ENCODE measurements at regions not wholly inside any gene's neighbourhood (a gene's known extent, or its start where the extent isn't known, plus 50 kb on each side); places are given as distances from the start of the nearest gene placed in this dataset.

- ATAC-seq: no peak
- no peak overlapping the region for H3K27ac ChIP-seq
- TF ChIP-seq, protein P1, sequence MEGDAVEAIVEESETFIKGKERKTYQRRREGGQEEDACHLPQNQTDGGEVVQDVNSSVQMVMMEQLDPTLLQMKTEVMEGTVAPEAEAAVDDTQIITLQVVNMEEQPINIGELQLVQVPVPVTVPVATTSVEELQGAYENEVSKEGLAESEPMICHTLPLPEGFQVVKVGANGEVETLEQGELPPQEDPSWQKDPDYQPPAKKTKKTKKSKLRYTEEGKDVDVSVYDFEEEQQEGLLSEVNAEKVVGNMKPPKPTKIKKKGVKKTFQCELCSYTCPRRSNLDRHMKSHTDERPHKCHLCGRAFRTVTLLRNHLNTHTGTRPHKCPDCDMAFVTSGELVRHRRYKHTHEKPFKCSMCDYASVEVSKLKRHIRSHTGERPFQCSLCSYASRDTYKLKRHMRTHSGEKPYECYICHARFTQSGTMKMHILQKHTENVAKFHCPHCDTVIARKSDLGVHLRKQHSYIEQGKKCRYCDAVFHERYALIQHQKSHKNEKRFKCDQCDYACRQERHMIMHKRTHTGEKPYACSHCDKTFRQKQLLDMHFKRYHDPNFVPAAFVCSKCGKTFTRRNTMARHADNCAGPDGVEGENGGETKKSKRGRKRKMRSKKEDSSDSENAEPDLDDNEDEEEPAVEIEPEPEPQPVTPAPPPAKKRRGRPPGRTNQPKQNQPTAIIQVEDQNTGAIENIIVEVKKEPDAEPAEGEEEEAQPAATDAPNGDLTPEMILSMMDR (IDR thresholded peaks at IDR 0.05): no peak
- no peaks in the 10 kb centered on the region for H3K4me1 ChIP-seq
- intact Hi-C loops (cut with DNase I): no loop called here
- no peak overlapping the region for H3K4me3 ChIP-seq
- peaks cover 8% of the 10 kb centered on the region for H3K9me3 ChIP-seq
- peak; percentile 40 for DNase-seq
- no peaks in the 10 kb centered on the region for H3K36me3 ChIP-seq
- H3K27me3 ChIP-seq: no peaks in the 10 kb centered on the region
Observed at GRCh38 chr13:111482806-111483620, 162.6 kb downstream of the TEX29 start.

DNA sequence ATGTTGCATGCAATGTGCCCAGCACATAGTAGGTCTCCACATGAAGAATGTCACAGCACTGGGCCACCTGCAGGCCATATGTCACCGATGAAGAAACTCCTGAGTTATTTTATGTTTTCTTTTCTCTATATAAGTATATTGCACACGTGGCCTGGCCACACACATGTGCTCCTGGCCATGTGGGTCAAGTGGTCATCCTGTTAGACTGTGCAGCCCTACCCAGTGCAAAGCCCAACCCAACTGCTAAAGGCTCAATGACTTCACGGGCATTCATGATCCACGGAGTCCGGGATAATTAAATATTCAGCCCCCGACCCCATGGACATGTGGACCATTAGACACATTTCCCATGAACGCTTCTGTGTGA, 163.2 kb downstream of the TEX29 start:
- Histone ChIP-seq H3K9me3 (peaks cover 8% of the 10 kb centered on the region), H3K4me3 (no peak overlapping the region), H3K27ac (no peak overlapping the region), H3K27me3 (no peaks in the 10 kb centered on the region), H3K36me3 (no peaks in the 10 kb centered on the region), H3K4me1 (no peaks in the 10 kb centered on the region)
- no peak for ATAC-seq
- intact Hi-C loops (cut with DNase I): no loop called here
- DNase-seq: peak; percentile 20
- TF ChIP-seq, protein P1 (IDR thresholded peaks at IDR 0.05): no peak

DNA sequence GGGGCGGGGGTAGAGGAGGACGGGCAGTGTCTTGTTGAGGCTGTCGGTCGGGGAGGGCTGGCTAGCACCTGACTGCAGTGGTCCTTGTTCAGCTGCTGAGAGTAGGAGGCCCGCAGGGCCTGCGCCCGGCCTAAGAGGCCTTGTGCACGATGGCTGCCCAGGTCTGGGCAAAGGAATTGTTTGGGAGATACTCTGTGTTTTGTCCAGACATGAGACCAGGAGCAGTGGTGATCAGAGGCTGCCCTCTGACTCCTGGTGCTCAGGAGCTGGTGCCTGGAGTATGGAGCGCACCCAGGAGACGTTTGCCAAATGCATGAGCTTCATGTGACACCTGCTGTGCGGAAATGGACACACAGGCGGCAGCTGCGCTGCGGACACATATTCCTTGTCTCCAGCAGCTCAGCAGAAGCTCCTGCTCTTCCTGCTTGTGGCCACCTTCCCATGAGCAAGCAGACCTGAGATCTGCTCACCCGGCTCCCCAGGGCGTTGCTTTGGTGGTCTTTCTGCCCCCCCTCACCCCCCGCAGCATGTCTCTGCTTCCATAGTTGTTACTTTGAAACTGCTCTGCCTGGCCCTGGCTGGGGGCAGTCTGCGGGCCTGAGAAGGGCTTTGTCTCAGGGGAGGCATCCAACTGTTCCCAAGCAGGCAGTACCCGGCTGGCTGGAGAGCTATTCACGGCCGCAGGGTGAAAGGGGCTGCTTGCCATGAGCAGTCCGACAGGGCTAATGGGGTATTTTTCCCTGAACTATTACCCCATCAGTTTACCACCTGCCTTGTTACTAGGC, 163.9 kb downstream of the TEX29 start:
- DNase-seq: peak; percentile 43
- Histone ChIP-seq H3K27me3 (no peaks in the 10 kb centered on the region), H3K4me3 (no peak overlapping the region), H3K4me1 (no peaks in the 10 kb centered on the region), H3K9me3 (peaks cover 8% of the 10 kb centered on the region), H3K36me3 (no peaks in the 10 kb centered on the region), H3K27ac (no peak overlapping the region)
- ATAC-seq: no peak
- TF ChIP-seq, protein P1 (IDR thresholded peaks at IDR 0.05): no peak
- intact Hi-C loops (cut with DNase I): no loop called here

DNA sequence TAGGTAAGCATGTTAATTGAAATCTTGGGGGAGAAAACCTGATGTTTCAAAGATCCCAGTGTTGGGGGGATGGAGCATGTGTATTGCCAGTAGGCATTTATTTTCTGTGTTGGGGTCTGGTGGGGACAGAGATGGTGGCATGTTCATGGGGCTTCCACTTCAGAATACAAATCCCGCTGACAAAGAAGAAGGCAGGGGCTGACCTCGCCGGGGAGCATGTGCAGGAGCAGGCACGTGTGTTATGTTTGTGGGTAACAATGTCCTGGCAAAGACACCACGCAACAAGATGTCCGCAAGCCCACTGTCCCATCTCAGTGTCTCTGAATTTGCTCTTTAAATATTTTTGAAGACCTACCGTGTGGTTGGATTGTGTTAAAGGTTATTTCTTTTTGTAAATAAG, 164.5 kb downstream of the TEX29 start:
- H3K4me3 ChIP-seq: no peak overlapping the region
- H3K27me3 ChIP-seq: no peaks in the 10 kb centered on the region
- H3K36me3 ChIP-seq: no peaks in the 10 kb centered on the region
- intact Hi-C loops (cut with DNase I): no loop called here
- H3K4me1 ChIP-seq: no peaks in the 10 kb centered on the region
- DNase-seq (peak; percentile 21), ATAC-seq (no peak)
- H3K27ac ChIP-seq: no peak overlapping the region
- TF ChIP-seq, protein P1 (IDR thresholded peaks at IDR 0.05): no peak
- peaks cover 8% of the 10 kb centered on the region for H3K9me3 ChIP-seq

GRCh38 chr13:111485491-111486250, 165.2 kb downstream of the TEX29 start:
- intact Hi-C loops (cut with DNase I): no loop called here
- Histone ChIP-seq H3K4me1 (no peaks in the 10 kb centered on the region), H3K4me3 (no peak overlapping the region), H3K9me3 (peaks cover 8% of the 10 kb centered on the region), H3K27ac (no peak overlapping the region), H3K36me3 (no peaks in the 10 kb centered on the region), H3K27me3 (no peaks in the 10 kb centered on the region)
- DNase-seq: peak; percentile 33
- TF ChIP-seq, protein P1 (IDR thresholded peaks at IDR 0.05): no peak
- ATAC-seq: no peak

Data from upper lobe of right lung (tissue), 1 donor.